HTR-8/SVneo (cell line): ENCODE measurements at regions not wholly inside any gene's neighbourhood (a gene's known extent, or its start where the extent isn't known, plus 50 kb on each side); places are given as distances from the start of the nearest gene placed in this dataset.
"Not testable (repeated sequence)": the region's sequence is repeated elsewhere in the genome, so short reads cannot be mapped to it uniquely, and the experiment has no call there.

Experiments used
- DNase-seq: peaks from one replicate; pipeline ENCODE4 v3.0.0; 2011; ENCODE audit warnings: low spot score, mixed read lengths; ENCODE audit not compliant: insufficient read length
- FAIRE-seq: peaks from 2 replicates; lab custom pipeline; 2011; peaks lifted over from hg19 to GRCh38; lab: Jason Lieb, UNC

DNA sequence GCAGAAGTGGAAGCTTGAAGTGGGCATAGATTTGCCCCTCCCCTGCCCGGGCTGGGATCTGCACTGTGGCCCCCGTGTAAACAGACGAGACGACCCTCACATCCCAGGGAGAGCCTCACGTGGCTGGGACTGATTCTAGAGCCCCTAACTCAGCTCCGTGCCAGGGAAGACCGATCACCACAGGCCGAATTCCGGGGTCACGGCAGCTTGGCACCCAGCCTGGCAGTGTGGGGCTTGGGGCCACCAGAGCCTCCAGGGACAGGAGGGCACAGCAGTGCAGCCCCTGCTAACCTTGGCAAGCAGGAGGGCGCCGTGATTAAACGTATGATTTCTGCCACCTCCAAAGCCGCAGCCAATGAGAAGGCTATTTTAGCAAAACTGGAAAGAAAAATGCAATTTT lies 198.7 kb upstream of the ZNF469 start:
- not testable (repeated sequence) for FAIRE-seq

DNA sequence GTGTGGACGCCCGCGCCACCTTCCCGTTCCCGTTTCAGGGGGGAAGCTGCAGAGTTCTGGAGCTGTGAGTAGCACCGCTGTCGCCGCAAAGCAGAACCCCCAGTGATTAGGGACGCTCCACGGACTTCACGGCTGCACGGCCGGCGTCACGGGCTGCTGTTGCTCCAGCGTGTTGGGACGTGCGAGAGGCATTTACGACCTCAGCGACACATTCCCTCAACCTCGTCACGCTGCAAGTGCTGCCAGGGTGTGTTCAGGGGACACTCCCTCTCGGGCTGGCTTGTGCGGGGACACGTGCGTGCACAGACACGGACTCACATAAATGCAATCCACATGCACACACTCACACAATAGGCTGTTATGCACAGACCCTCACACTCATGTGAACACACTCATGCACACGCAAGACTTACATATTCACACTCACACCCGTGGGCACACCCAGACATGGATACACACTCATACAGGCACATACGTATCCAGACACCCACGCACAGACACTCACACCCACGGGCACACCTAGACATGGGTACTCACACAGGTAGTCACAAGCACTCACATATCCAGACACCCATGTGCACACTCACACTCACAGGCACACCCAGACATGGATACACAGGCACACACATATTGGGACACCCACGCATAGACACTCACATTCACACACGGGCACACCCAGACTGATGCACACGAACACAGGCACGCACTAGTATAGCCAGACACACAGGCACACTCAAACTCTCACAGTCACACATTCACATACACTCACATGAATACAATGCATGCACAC lies 198.0 kb upstream of the ZNF469 start:
- not testable (repeated sequence) for DNase-seq, FAIRE-seq

More for the DNA sequence above, 198.7 kb upstream of the ZNF469 start:
- DNase-seq = not testable (repeated sequence)

- not testable (repeated sequence) for FAIRE-seq, DNase-seq
Measured at GRCh38 chr16:88185406-88185805, 197.4 kb upstream of the ZNF469 start.

DNA sequence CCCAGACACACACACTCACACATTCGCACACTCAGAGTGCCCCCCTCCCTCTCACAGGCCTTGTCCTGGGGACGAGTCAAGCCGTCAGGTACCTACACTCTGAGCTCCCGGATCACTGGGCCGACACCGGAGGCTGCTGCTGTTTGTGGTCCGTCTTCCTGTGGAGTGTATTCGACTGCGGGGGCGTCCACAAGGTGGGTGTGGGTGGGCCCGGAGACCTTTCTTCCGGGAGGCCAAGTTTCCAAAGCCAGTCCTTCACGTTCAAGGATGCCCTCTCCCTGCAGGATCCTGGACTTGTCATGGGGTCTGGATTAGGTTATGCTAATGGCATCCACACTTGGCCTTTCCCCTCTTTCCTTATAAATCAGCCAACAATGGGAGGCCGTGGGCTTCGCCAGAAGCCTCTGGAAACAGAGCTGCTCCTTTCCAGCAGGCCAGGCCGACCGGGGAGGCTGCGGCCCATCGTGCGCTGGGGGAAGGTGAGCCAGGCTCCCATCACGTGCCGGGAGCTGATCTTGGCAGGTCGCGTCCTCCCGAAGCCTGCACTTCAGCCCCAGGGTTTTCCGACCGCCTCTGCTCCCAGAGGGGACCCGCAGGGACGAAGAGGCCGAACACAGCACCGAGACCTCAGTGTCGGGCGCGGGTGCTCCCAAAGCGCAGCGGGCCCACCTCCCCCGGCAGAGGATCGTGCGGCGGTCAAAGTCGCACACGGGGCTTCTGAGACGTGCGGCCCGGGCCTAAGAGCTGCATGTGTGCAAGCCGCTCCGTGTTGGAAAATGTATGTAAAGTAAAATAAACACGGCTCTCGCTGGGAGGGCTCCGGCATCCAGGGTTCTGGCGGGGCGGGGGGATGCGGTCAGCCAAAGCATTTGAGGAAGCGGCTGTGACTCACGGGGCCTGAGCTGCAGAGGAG lies 196.5 kb upstream of the ZNF469 start:
- not testable (repeated sequence) for DNase-seq, FAIRE-seq

GRCh38 chr16:88186889-88187870 lies 195.6 kb upstream of the ZNF469 start:
- not testable (repeated sequence) for DNase-seq
- peak; percentile 99 for FAIRE-seq

DNA sequence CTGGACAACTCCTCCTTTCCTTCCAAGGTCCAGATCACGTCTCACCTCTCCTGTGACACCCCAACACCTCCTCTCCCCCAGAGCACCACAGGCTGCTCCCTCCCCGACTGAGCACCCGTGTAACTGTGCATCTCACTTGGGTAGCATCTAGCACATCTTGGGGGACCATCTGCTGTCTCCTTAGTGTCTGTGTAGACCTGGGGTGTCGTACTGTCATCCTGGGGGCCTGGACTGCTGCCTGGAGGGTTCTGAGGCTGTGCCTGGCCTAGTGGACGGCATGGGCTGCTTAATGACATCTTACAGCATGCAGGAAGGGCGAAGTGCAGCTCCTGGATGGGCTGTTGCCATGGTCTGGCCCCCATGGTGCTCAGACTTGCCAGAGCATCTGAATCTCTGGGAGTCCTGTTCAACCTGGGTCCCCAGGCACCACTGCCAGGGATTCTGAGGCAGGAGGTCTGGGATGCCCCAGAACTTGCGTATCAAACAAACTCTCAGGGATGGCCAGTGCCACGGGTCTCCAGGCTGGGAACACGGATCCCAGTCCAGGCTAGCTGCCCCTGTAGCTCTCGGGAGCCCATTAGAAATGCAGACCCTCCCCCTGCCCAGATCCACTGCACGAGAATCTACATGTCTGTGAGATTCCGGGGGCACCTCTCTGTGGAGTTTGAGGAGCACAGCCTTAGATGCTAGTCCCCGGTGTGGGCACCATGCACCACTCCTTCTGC lies 194.4 kb upstream of the ZNF469 start:
- FAIRE-seq = peak; percentile 91
- not testable (repeated sequence) for DNase-seq

DNA sequence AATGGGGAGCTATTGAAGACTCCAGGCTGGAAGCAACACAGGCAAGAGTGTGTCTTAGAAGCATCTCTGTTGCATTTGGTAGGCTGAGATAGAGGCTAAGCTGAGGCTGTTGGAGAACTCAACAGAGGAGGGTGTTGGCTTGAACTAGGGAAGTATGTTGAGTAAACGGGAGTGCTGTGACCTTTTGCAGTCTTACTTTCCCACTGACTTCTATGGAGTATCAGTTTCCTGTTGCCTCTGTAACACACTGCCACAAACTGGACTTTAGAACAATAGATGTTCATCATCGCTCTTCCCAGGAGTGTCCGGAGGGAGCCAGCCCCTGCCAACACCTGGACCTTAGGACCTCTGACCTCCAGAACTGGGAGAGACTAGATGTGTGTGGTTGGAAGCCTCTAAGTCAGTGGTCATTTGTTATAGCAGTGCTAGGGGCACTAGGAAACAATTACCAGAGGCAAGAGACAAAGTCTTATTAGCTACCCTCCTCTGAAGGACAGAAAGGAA lies 192.1 kb upstream of the ZNF469 start:
- not testable (repeated sequence) for DNase-seq, FAIRE-seq

DNA sequence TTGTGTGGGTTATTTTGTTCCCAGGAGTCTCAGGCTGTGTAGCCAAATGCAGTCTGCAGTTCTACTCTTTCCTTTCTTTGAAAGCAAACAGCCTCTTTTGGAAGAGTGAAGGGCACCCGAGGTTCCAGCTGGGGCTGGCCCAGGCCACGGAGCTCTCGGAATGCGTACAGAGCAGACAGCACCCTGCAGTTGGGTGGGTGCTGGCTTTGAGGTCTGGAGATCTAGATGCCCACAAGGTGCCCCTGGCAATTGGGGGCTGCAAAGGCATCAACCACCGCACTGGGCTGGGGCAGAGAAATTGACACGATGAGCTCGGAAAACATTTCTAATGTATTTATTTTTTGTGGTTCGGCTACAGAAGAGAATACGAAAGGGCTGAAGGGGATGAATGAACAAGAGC lies 191.6 kb upstream of the ZNF469 start:
- not testable (repeated sequence) for DNase-seq, FAIRE-seq

DNA sequence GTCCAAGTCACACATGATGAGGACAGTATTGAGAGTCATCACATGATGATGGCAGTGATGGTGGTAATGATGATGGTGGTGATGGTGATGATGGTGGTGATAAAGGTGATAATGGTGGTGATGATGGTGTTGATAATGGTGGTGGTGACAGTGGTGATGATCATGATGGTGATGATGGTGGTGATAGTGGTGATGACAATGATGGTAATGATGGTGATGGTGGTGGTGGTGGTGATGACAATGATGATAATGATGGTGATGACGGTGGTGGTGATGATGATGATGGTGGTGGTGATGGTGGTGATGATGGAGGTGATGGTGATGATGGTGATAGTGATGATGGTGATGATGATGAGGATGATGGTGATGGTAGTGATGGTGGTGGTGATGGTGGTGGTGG lies 190.2 kb upstream of the ZNF469 start:
- FAIRE-seq (peak; percentile 100), DNase-seq (no peak)

DNA sequence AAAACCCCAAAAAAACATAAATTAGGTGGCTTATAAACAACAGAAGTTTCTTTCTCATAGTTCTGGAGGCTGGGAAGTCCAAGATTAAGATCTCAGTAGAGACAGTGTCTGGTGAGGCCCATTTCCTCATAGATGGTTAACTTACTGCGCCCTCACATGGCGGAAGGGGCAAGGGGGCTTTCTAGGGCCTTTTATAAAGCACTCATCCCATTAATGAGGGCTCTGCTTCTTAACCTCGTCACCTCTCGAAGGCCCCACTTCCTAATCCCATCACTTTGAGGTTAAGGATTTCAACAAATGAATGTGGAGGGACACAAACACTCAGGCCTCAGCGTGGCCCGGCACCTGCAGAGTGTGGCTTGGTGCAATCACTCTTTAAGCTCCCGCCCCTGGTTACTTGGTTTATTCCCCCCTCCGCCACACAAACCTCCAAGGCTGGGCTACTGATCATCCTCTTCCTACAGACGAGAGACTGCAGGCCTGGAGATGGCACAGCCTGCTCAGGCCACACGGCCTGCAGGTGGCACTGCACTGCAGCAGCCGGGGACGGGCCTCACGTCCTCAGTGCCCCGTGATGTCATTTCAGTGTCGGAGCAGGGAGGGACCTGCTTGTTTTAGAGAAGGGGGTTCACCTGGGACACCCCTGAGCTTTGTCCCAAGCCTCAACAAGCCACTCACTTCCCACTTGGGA lies 188.9 kb upstream of the ZNF469 start:
- DNase-seq = not testable (repeated sequence)

DNA sequence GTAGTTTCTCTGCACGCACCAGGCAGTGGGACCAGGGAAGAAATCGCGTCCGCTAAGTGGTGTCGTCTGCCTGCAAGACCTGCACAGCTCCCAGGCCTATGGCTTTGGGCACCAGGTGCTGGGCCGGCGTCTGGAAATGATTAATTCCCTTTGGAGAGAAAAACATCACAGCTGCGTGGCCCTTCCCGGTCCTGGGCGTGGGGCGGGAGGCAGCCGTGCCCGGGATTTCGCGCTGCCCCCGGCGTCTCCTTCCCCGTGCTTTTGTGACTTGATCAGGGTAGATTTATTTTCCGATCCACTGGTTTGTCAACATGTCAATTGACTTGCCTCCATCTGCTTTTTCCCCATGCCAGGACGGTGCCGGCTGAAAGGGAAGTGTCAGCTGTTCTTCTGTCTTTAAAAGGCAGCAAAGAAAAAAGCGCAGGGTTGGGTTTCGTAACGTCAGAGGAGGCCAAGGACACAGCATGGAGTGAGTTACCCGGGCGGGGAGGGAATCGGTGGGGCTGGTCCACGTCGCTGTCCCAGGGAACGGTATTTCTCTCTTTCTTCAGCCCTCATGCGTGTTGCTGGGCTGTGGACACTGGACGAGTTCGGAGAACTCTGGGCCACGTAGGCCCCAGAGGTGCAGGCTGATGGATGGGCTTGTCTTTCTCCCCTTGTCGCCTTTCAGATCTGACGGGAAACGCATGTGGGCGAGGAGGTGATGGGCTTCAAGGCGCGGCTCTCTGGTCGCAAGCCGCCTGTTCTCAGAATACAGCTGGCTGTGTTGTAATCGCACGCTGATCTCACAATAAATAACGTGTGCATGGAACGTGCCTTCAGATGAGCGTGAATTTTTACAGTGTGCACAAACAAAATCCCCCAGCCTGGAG lies 188.1 kb upstream of the ZNF469 start:
- FAIRE-seq (no peak), DNase-seq (no peak)

More for the DNA sequence above, 188.9 kb upstream of the ZNF469 start:
- peak; percentile 99 for FAIRE-seq

DNA sequence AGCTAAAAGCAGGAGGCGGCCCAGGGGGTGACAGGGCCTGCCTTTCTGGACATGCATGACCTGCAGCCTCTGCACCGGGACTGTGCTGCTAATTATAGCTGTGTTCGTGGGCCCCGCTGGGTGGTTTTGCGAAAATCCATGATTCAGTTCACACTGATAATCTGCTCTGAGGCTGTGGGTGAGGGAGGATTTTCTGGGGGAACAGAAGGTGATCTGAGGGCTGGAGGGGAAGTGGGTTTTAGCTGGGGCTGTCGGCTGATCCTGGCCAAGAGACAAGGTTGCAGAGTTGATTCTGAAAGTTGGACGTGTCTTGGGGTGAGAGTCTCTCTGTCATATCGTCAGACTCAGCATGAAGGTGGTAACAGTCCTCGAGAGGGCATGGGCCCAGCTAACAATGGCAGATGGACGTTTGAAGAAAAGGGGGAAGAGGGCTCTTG lies 187.5 kb upstream of the ZNF469 start:
- FAIRE-seq = no peak
- no peak for DNase-seq

DNA sequence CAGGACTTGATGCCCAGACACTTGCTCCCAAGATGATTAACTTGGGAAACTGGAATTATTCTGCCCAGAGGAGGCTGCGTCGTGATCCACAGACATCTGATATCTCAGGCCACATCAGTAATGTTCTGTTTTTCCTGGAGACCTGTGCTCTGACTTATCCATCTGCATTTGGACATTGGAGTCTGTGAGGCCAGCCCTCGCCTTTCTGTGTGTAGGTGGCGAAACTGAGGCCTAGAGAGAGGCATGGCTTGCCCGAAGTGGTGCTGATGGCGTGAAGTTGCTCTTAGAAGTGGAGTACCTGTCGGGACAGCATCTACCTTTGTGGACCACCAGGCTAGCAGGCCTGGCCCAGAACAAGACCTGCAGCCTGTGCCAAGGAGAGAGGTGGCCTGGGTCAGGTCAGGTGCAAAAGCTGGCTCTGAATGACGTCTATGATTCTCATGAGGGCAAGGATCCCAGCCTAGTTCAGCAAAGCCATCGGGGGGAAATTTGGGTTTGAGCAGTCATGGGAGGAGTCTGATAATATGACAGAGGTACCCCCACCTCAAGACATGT lies 186.8 kb upstream of the ZNF469 start:
- DNase-seq (no peak), FAIRE-seq (no peak)

DNA sequence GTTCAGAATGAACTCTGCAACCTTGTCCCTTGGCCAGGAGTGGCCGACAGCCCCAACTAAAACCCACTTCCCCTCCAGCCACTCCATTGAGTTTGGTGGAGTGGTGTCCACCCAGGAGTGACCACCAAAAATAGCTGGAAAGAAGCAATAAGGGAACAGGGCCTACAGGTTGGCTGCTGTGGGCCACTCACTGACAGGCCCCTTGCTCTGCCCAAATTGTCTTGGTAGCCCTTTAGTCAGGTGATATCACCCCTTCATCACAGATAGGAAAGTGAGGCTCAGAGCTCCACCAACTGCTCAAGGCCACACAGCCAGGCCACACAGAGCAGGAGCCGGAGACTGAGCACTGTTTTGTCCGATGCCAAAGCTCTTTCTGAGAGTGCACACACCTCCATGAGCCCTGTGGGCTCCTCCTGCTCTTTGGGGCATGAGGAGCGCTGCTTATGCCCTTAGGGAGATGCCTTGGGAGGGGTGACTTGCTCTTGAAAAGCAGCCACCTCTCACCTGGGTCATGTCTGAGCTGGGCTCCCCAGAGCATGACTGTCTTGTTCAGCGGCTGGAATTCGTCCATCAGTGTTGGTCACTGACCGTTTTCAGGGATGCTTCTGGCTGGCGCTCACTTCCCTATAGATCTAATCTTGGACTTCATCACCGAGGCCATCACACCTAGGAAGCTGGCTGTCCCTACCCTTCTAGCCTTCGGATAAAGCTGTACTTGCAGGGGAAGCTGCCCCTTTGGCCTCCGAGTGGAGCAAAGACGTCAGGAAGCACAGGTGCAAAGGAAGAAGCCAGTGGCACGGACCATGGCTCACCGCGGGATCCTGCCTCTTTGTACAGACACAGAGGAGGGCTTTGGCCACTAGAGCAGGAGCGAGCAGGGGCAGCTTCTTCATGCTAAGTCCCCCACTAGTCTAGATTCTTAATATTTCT lies 186.0 kb upstream of the ZNF469 start:
- DNase-seq (no peak), FAIRE-seq (no peak)

DNA sequence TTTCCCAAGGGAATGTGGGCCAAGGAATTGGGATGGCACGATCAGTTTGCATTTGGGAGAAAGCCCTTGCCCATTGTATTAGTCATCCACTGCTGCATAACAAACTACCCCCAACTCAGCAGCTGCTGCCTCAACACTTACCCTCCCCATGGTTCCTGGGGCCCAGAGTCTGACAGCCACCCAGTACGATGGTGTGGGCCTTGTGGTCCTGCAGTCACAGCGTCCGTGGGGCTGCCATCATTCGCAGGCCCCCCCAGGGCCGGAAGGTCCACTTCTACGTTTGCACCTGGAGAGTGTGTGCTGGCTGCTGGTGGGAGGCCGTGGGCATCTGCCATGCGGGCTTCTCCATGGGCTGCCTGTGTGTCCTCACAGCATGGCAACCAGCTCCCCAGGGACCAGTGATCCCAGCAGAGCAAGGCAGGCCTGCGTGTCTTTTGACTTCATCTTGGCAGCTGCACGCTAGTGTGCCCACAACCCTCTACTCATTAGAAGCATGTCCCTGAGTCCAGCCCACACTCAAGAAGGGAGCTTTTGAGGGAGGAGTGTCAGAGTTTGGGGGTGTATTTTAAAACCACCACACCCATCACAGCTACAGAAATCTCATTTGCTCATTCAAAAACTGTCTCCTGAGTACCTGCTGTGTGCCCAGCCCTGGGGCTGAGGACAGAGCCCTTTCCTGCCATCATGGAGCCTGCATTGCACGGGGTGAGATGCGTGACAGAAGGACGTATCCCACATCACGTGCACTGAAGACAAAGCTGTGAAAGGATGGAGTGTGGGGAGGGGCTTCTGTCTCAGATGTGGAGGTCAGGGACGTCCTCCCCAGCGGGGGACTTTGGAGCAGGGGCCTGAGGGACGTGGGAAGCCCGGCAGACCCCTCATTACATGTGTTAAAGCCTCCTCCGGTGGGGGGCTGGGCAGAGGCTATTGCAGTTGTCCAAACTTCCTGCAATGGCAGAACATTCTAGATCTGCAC lies 185.0 kb upstream of the ZNF469 start:
- FAIRE-seq (no peak), DNase-seq (no peak)
